HepG2 (cell line): ENCODE measurements at regions not wholly inside any gene's neighbourhood (a gene's known extent, or its start where the extent isn't known, plus 50 kb on each side); places are given as distances from the start of the nearest gene placed in this dataset.

ENCODE experiments used
- ATAC-seq: fragments of 200-7000 bp; cut with Tn5 transposase; 3 replicates; pipeline ENCODE4 v1.9.1; 2020; ENCODE audit warnings: mild to moderate bottlenecking, moderate library complexity
- BruUV-seq: library from RNA; stranded (reverse); fragments of 400-500 nt; replicated peaks from 2 replicates; lab custom pipeline; 2021; lab: Mats Ljungman, UMichigan
- CTCF ChIA-PET: fragments of 300-600 bp; formaldehyde crosslinking; extraction: SDS; loops from one replicate; lab custom pipeline; 2021; ENCODE audit warnings: low total read pairs, inconsistent platforms, low intra/inter-chr PET ratio; lab: Yijun Ruan, JAX
- POLR2A ChIA-PET: fragments of 350-600 bp; sonication (Branson Sonifier 250); formaldehyde crosslinking; loops from one replicate; lab custom pipeline; 2020; ENCODE audit warnings: antibody characterized with exemption, inconsistent platforms; lab: Yijun Ruan, JAX
- DNase-seq: peaks from one replicate; pipeline ENCODE4 v3.0.0-alpha.2; 2015; ENCODE audit warnings: low spot score
- FAIRE-seq: peaks from 3 replicates; lab custom pipeline; 2011; peaks lifted over from hg19 to GRCh38; lab: Jason Lieb, UNC
- H2AFZ ChIP-seq: one replicate; pipeline ENCODE4 v1.6.1; 2011; ENCODE audit warnings: low read length, inconsistent platforms
- H3K27ac ChIP-seq: fragments of 300-600 bp; 3 replicates; pipeline ENCODE4 v1.8.0; 2011; ENCODE audit warnings: mixed run types, mild to moderate bottlenecking, mixed read lengths, low read length, inconsistent platforms; ENCODE audit not compliant: insufficient read depth; ENCODE audit errors: extremely low read length
- H3K27me3 ChIP-seq, 2 experiments: fragments of 200-600 bp in 1 of 2; 2 replicates in 1 of 2; 3 replicates in 1 of 2; pipeline versions ENCODE4 v1.6.0 to v1.8.0; 2011; ENCODE audit warnings: low read length in 2 of 2, mild to moderate bottlenecking in 2 of 2, moderate library complexity in 2 of 2, inconsistent platforms in 1 of 2; ENCODE audit not compliant: insufficient read depth in 2 of 2, control insufficient read depth in 1 of 2
- H3K36me3 ChIP-seq, 2 experiments: fragments of 200-600 bp in 1 of 2; replicated peaks in 1 of 2; 2 replicates in 1 of 2; 3 replicates in 1 of 2; pipeline versions ENCODE4 v1.5.1 to v1.8.0; 2011; ENCODE audit warnings: low read length in 2 of 2, inconsistent platforms in 1 of 2; ENCODE audit not compliant: insufficient read depth in 2 of 2, control insufficient read depth in 1 of 2
- H3K4me1 ChIP-seq: 2 replicates; pipeline ENCODE4 v1.5.1; 2012; ENCODE audit warnings: low read length, inconsistent platforms; ENCODE audit not compliant: insufficient read depth
- H3K4me2 ChIP-seq: 2 replicates; pipeline ENCODE4 v1.6.0; 2011; ENCODE audit warnings: low read depth, low read length, inconsistent platforms
- H3K4me3 ChIP-seq, 3 experiments: fragments of 200-600 bp in 1 of 3; sonication (generic), shearing (Covaris generic) in 1 of 3; replicated peaks in 1 of 3; 2 replicates each; pipeline ENCODE4 v1.5.1; 2011 to 2016; ENCODE audit warnings: low read length in 3 of 3, inconsistent platforms in 2 of 3, low read depth in 2 of 3, mild to moderate bottlenecking in 2 of 3, control low read depth in 1 of 3, mixed read lengths in 1 of 3; ENCODE audit not compliant: insufficient read depth in 1 of 3
- H3K79me2 ChIP-seq: one replicate; pipeline ENCODE4 v1.6.1; 2011; ENCODE audit warnings: low read length, inconsistent platforms; ENCODE audit not compliant: insufficient read depth
- H3K9ac ChIP-seq: 2 replicates; pipeline ENCODE4 v1.6.0; 2011; ENCODE audit warnings: mild to moderate bottlenecking, low read depth, low read length, inconsistent platforms; ENCODE audit not compliant: insufficient read depth
- H3K9me3 ChIP-seq: 2 replicates; pipeline ENCODE4 v1.5.1; 2012; ENCODE audit warnings: mild to moderate bottlenecking, low read length
- H4K20me1 ChIP-seq: 2 replicates; pipeline ENCODE4 v1.6.0; 2011; ENCODE audit warnings: inconsistent platforms, mild to moderate bottlenecking, low read length, moderate library complexity; ENCODE audit not compliant: insufficient read depth
- ESRRA ChIP-seq: sonication (generic); formaldehyde crosslinking; IDR thresholded peaks from 2 replicates; pipeline ENCODE4 v1.5.1; 2020; ENCODE audit warnings: mild to moderate bottlenecking, low read depth, missing genetic modification reagents
- GPN1 ChIP-seq: sonication (generic); formaldehyde crosslinking; IDR thresholded peaks from 2 replicates; pipeline ENCODE4 v1.5.1; 2020; ENCODE audit warnings: missing genetic modification reagents, borderline replicate concordance
- HDAC1 ChIP-seq: sonication (generic); formaldehyde crosslinking; IDR thresholded peaks from 2 replicates; pipeline ENCODE4 v1.5.1; 2020; ENCODE audit warnings: mild to moderate bottlenecking, missing genetic modification reagents
- MLLT10 ChIP-seq: sonication (generic); formaldehyde crosslinking; IDR thresholded peaks from 2 replicates; pipeline ENCODE4 v1.4.0; 2020; ENCODE audit warnings: missing genetic modification reagents
- POLR2A ChIP-seq, 2 experiments: IDR thresholded peaks; 2 replicates each; pipeline ENCODE4 v1.6.1; 2011; ENCODE audit warnings: low read depth in 2 of 2, low read length in 2 of 2, mild to moderate bottlenecking in 1 of 2, moderate library complexity in 1 of 2; ENCODE audit not compliant: insufficient read depth in 1 of 2
- ZEB1 ChIP-seq: IDR thresholded peaks from 2 replicates; pipeline ENCODE4 v1.6.1; 2012; ENCODE audit warnings: mild to moderate bottlenecking, low read depth, inconsistent platforms; ENCODE audit not compliant: insufficient replicate concordance
- ZNF350 ChIP-seq: sonication (generic); formaldehyde crosslinking; IDR thresholded peaks from 2 replicates; pipeline ENCODE4 v1.4.0; 2020; ENCODE audit warnings: mild to moderate bottlenecking, low read depth, missing genetic modification reagents, borderline replicate concordance
- ZNF354B ChIP-seq: sonication (generic); formaldehyde crosslinking; IDR thresholded peaks from 2 replicates; pipeline ENCODE4 v1.8.0; 2022; ENCODE audit warnings: mild to moderate bottlenecking, missing genetic modification reagents
- WGBS: methylation state at CpG from one replicate; pipeline ENCODE4 v1.1.6; 2017; ENCODE audit warnings: low lambda C conversion rate; 5-methylcytosine and 5-hydroxymethylcytosine counted together
- in situ Hi-C: cut with HindIII; loops from 2 replicates; pipeline ENCODE4 v1.10.0; 2017; ENCODE audit warnings: low pct_unique_long_range_greater_than_20kb; ENCODE audit not compliant: extremely low pct_ligation_motif_present
- intact Hi-C: fragments of 100-400 bp; cut with micrococcal nuclease; formaldehyde crosslinking; loops from one replicate; pipeline ENCODE4 v1.10.0; 2022; ENCODE audit not compliant: unreplicated experiment
- TF ChIP-seq, protein P1 (sequence below): sonication (generic); formaldehyde crosslinking; IDR thresholded peaks from 2 replicates; pipeline ENCODE4 v1.4.0; 2020; ENCODE audit warnings: mild to moderate bottlenecking, missing genetic modification reagents

DNA sequence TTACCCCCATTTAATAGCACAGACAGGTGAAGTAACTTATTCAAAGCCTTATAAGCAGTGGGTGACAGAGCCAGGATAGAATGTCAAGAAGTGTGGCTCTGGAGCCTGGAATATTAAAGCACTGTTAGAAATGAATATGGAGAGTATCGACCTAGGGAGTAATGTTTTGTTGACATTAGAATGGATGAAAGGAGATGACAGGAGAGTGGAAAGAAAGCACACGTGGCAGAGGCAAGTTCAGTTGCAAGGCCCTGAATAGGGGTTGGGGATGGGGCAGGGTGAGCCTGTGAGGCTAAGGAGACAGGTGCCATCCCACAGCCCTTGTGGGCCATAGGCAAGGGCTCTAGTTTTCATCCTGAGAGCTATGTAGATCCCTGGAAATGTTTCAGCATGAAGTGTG is 125.5 kb upstream of the PLXNA2 start (continued):
- no peak for TF ChIP-seq ZNF354B (CRISPR knock-in tag)
- TF ChIP-seq ESRRA (CRISPR knock-in tag): no peak
- no peak for TF ChIP-seq POLR2A (IDR thresholded peaks at IDR 0.05; ENCODE audit: insufficient read depth in 1 of 2, low read depth in 2 of 2, low read length in 2 of 2)

DNA sequence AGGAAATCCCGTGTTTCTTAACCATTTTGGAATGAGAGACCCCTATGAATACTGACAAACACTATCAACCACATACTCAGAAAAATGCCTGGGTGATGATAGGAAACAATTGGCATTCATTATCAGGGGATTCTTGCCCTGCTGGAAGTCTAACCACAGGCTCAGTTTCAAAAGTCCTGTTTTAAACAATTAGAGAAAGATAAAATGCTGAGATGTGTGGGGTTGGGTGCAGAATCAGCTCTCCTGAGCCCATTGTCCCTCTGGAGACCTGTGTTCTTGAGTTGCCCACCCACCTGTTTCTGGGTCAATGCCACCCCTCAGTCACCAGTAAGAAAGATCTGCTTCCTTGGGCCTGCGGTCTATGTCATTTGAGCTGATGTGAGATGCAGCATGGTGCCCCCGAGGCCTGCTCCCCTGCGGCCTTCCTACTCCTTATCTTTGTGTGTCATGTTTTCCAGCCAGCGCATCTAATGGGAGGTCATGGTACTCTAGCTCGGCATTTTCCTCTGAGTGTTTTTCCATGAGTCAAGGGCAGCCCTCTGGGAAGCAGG is 130.3 kb upstream of the PLXNA2 start:
- TF ChIP-seq GPN1 (CRISPR knock-in tag): no peak
- TF ChIP-seq, protein P1, sequence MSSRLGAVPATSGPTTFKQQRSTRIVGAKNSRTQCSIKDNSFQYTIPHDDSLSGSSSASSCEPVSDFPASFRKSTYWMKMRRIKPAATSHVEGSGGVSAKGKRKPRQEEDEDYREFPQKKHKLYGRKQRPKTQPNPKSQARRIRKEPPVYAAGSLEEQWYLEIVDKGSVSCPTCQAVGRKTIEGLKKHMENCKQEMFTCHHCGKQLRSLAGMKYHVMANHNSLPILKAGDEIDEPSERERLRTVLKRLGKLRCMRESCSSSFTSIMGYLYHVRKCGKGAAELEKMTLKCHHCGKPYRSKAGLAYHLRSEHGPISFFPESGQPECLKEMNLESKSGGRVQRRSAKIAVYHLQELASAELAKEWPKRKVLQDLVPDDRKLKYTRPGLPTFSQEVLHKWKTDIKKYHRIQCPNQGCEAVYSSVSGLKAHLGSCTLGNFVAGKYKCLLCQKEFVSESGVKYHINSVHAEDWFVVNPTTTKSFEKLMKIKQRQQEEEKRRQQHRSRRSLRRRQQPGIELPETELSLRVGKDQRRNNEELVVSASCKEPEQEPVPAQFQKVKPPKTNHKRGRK (CRISPR knock-in tag): no peak
- no peak for TF ChIP-seq MLLT10
- TF ChIP-seq ZNF350 (CRISPR knock-in tag): no peak
- no peak for TF ChIP-seq HDAC1
- no peak for TF ChIP-seq ZEB1
- no peak overlapping the region for H3K27ac ChIP-seq
- H2AFZ ChIP-seq: no peak overlapping the region
- ChIA-PET CTCF (no interaction called here), POLR2A (no interaction called here)
- BruUV-seq: no TSS peak
- 17% methylated on average over 3 of the region's 6 CpGs for WGBS
- no peaks in the 10 kb centered on the region for H3K4me1 ChIP-seq
- H3K27me3 ChIP-seq: no peaks in the 10 kb centered on the region; a peak in 2 of 5 replicates
- H3K9me3 ChIP-seq: no peaks in the 10 kb centered on the region
- FAIRE-seq (no peak), ATAC-seq (no peak), DNase-seq (no peak)
- no peak overlapping the region for H3K9ac ChIP-seq
- H4K20me1 ChIP-seq: no peaks in the 10 kb centered on the region
- H3K4me2 ChIP-seq: no peak overlapping the region
- intact Hi-C loops (no loop called here), in situ Hi-C loops (no loop called here)
- H3K4me3 ChIP-seq: no peak overlapping the region
- no peaks in the 10 kb centered on the region for H3K79me2 ChIP-seq
- H3K36me3 ChIP-seq: no peaks in the 10 kb centered on the region
